ENCODE measurements at regions not wholly inside any gene's neighbourhood (a gene's known extent, or its start where the extent isn't known, plus 50 kb on each side); places are given as distances from the start of the nearest gene placed in this dataset.

GRCh38 chr12:90099288-90099687 lies 390.6 kb upstream of the ATP2B1 start:
- TF ChIP-seq CTCF (IDR thresholded peaks at IDR 0.05; ENCODE audit: insufficient read depth, low read length, poor library complexity, severe bottlenecking) (no peak), EZH2phosphoT487 (conservative IDR thresholded peaks at IDR 0.05; ENCODE audit: low read length) (no peak)
